IMR-90 (cell line): ENCODE measurements at regions not wholly inside any gene's neighbourhood (a gene's known extent, or its start where the extent isn't known, plus 50 kb on each side); places are given as distances from the start of the nearest gene placed in this dataset.

Source experiments
- ATAC-seq: fragments of 200-7000 bp; cut with Tn5 transposase; 2 replicates; pipeline ENCODE4 v1.9.1; 2020; ENCODE audit warnings: low read depth, mild to moderate bottlenecking, moderate library complexity
- BruUV-seq: library from RNA; stranded (reverse); fragments of 400-500 nt; replicated peaks from 2 replicates; lab custom pipeline; 2021; lab: Mats Ljungman, UMichigan
- CTCF ChIA-PET: fragments of 300-600 bp; formaldehyde crosslinking; extraction: SDS; loops from one replicate; lab custom pipeline; 2021; ENCODE audit warnings: antibody characterized with exemption; lab: Yijun Ruan, JAX
- POLR2A ChIA-PET: fragments of 300-600 bp; sonication (Branson Sonifier 250); formaldehyde crosslinking; loops from one replicate; lab custom pipeline; 2022; ENCODE audit warnings: antibody characterized with exemption; ENCODE audit not compliant: unreplicated experiment; lab: Charles Lee
- DNase-seq: peaks from one replicate; pipeline ENCODE4 v3.0.0; 2013
- H2AFZ ChIP-seq: replicated peaks from 2 replicates; pipeline ENCODE3; 2013; ENCODE audit warnings: low read length, mild to moderate bottlenecking; ENCODE audit not compliant: poor library complexity
- H2AK5ac ChIP-seq: 2 replicates; pipeline ENCODE4 v1.6.1; 2013; ENCODE audit warnings: low read depth, low read length, inconsistent platforms
- H2AK9ac ChIP-seq: replicated peaks from 2 replicates; pipeline ENCODE3; 2013; ENCODE audit warnings: mild to moderate bottlenecking, low read depth, low read length, moderate library complexity; ENCODE audit not compliant: poor library complexity
- H2BK120ac ChIP-seq: 2 replicates; pipeline ENCODE4 v1.6.1; 2013; ENCODE audit warnings: low read depth, low read length, inconsistent platforms
- H2BK15ac ChIP-seq: 3 replicates; pipeline ENCODE4 v1.6.1; 2013; ENCODE audit warnings: low read depth, low read length, inconsistent platforms
- H2BK20ac ChIP-seq: 2 replicates; pipeline ENCODE4 v1.6.1; 2013; ENCODE audit warnings: low read depth, mild to moderate bottlenecking, inconsistent platforms, low read length, moderate library complexity
- H2BK5ac ChIP-seq: 2 replicates; pipeline ENCODE4 v1.6.1; 2013; ENCODE audit warnings: mild to moderate bottlenecking, low read depth, low read length, inconsistent platforms; ENCODE audit not compliant: poor library complexity, severe bottlenecking
- H3K14ac ChIP-seq: replicated peaks from 2 replicates; pipeline ENCODE4 v1.6.1; 2013; ENCODE audit warnings: low read depth, low read length, inconsistent platforms
- H3K18ac ChIP-seq: 2 replicates; pipeline ENCODE4 v1.6.1; 2013; ENCODE audit warnings: low read depth, low read length, control low read depth
- H3K23ac ChIP-seq: 2 replicates; pipeline ENCODE4 v1.6.1; 2013; ENCODE audit warnings: low read depth, low read length, inconsistent platforms
- H3K27ac ChIP-seq: 2 replicates; pipeline ENCODE4 v1.5.1; 2013; ENCODE audit warnings: mild to moderate bottlenecking, control low read depth, low read length; ENCODE audit not compliant: insufficient read depth
- H3K27me3 ChIP-seq: 2 replicates; pipeline ENCODE4 v1.6.1; 2013; ENCODE audit warnings: low read length; ENCODE audit not compliant: control insufficient read depth, insufficient read depth
- H3K36me3 ChIP-seq: 2 replicates; pipeline ENCODE4 v1.6.1; 2013; ENCODE audit warnings: low read length, mixed read lengths; ENCODE audit not compliant: control insufficient read depth, insufficient read depth
- H3K4ac ChIP-seq: 2 replicates; pipeline ENCODE4 v1.6.1; 2013; ENCODE audit warnings: low read depth, low read length, inconsistent platforms
- H3K4me1 ChIP-seq: 2 replicates; pipeline ENCODE4 v1.6.1; 2013; ENCODE audit warnings: low read length, mixed read lengths; ENCODE audit not compliant: control insufficient read depth, insufficient read depth
- H3K4me2 ChIP-seq: 2 replicates; pipeline ENCODE4 v1.6.1; 2013; ENCODE audit warnings: low read depth, mild to moderate bottlenecking, control low read depth, low read length, moderate library complexity
- H3K4me3 ChIP-seq: 2 replicates; pipeline ENCODE4 v1.5.1; 2013; ENCODE audit warnings: low read depth, mild to moderate bottlenecking, control low read depth, low read length, moderate library complexity; ENCODE audit not compliant: insufficient read depth
- H3K56ac ChIP-seq: 2 replicates; pipeline ENCODE4 v1.6.1; 2013; ENCODE audit warnings: low read length, inconsistent platforms; ENCODE audit not compliant: insufficient read depth; ENCODE audit errors: extremely low read depth
- H3K79me1 ChIP-seq, 2 experiments: 2 replicates each; pipeline ENCODE4 v1.6.1; 2013; ENCODE audit warnings: low read length in 2 of 2, inconsistent platforms in 1 of 2, low read depth in 1 of 2
- H3K9ac ChIP-seq: 2 replicates; pipeline ENCODE4 v1.6.1; 2013; ENCODE audit warnings: low read depth, low read length, control low read depth
- H3K9me1 ChIP-seq: 2 replicates; pipeline ENCODE4 v1.6.1; 2013; ENCODE audit warnings: low read length, inconsistent platforms; ENCODE audit not compliant: insufficient read depth
- H3K9me3 ChIP-seq: 2 replicates; pipeline ENCODE4 v1.6.1; 2013; ENCODE audit warnings: low read length; ENCODE audit not compliant: control insufficient read depth, insufficient read depth
- H4K20me1 ChIP-seq: 2 replicates; pipeline ENCODE4 v1.6.1; 2013; ENCODE audit warnings: low read length, inconsistent platforms; ENCODE audit not compliant: insufficient read depth
- H4K5ac ChIP-seq: 2 replicates; pipeline ENCODE4 v1.6.1; 2013; ENCODE audit warnings: mild to moderate bottlenecking, low read depth, low read length, control low read depth
- H4K8ac ChIP-seq, 2 experiments: 2 replicates each; pipeline ENCODE4 v1.6.1; 2013; ENCODE audit warnings: low read depth in 2 of 2, low read length in 2 of 2, control low read depth in 1 of 2, inconsistent platforms in 1 of 2
- H4K91ac ChIP-seq: 2 replicates; pipeline ENCODE4 v1.6.1; 2013; ENCODE audit warnings: low read depth, low read length, inconsistent platforms; ENCODE audit not compliant: insufficient read depth
- CEBPB ChIP-seq: IDR thresholded peaks from 2 replicates; pipeline ENCODE4 v1.6.1; 2012; ENCODE audit warnings: low read depth, low read length, improper control_type of control experiment
- MXI1 ChIP-seq: IDR thresholded peaks from 2 replicates; pipeline ENCODE4 v1.6.1; 2012; ENCODE audit warnings: low read depth, mild to moderate bottlenecking, low read length, moderate library complexity, borderline replicate concordance
- POLR2A ChIP-seq: IDR thresholded peaks from 2 replicates; pipeline ENCODE4 v1.6.1; 2012; ENCODE audit warnings: mild to moderate bottlenecking, low read depth, low read length
- WGBS, 2 experiments: methylation state at CpG; one replicate each; pipeline versions ENCODE4 v1.1.5 to v1.1.7; 2013; ENCODE audit warnings: missing lambda C conversion rate in 2 of 2; ENCODE audit not compliant: insufficient read length in 1 of 2; ENCODE audit errors: extremely low coverage in 2 of 2; 5-methylcytosine and 5-hydroxymethylcytosine counted together
- dilution Hi-C: fragments of 300-500 bp; cut with HindIII; formaldehyde crosslinking; loops from one replicate; pipeline ENCODE4 v1.14.3; 2018; ENCODE audit warnings: low sequenced_read_pairs; ENCODE audit not compliant: unreplicated experiment
- in situ Hi-C: fragments of 300-500 bp; cut with MboI; formaldehyde crosslinking; loops from 3 replicates; pipeline ENCODE4 v1.14.3; 2019; ENCODE audit warnings: low sequenced_read_pairs, inconsistent platforms, mixed read lengths
- intact Hi-C: fragments of 100-400 bp; cut with micrococcal nuclease; formaldehyde crosslinking; loops from 2 replicates; pipeline ENCODE4 v1.10.0; 2022

- intact Hi-C loops = no loop called here
Measured at GRCh38 chr5:82806513-82806912, 270.7 kb downstream of the TMEM167A start.

More at GRCh38 chr5:82806513-82806912, 270.7 kb downstream of the TMEM167A start:
- Histone ChIP-seq H3K18ac (no peak overlapping the region), H3K27me3 (no peaks in the 10 kb centered on the region; the same call in 1 of the 2 replicates), H3K9me1 (no peaks in the 10 kb centered on the region), H2BK5ac (no peak overlapping the region), H3K4me3 (no peak overlapping the region), H2AK9ac (no peak overlapping the region), H3K14ac (no peak overlapping the region), H2AK5ac (no peak overlapping the region), H2BK120ac (no peak overlapping the region), H4K5ac (no peak overlapping the region), H3K36me3 (no peaks in the 10 kb centered on the region), H3K4me2 (no peak overlapping the region), H3K4ac (no peak overlapping the region), H3K79me1 (no peaks in the 10 kb centered on the region), H2BK15ac (no peak overlapping the region), H4K20me1 (no peaks in the 10 kb centered on the region), H3K4me1 (no peaks in the 10 kb centered on the region), H3K9ac (no peak overlapping the region), H4K8ac (no peak overlapping the region), H3K27ac (no peak overlapping the region), H3K56ac (no peak overlapping the region), H3K23ac (no peak overlapping the region), H2BK20ac (no peak overlapping the region), H2AFZ (no peak overlapping the region), H4K91ac (no peak overlapping the region), H3K9me3 (no peaks in the 10 kb centered on the region)
- in situ Hi-C loops = no loop called here
- POLR2A ChIA-PET = no interaction called here
- CTCF ChIA-PET = no interaction called here
- dilution Hi-C loops = no loop called here
- ATAC-seq (no peak), DNase-seq (no peak)
- BruUV-seq = no TSS peak
- WGBS, 2 experiments = no CpG with 5 or more reads among the region's 5 CpGs
- TF ChIP-seq CEBPB = no peak
- no peak for TF ChIP-seq POLR2A
- no peak for TF ChIP-seq MXI1
